NCI-H2227 treated with DMSO at 0.1 percent for 48 hours (cell line): ENCODE measurements at regions not wholly inside any gene's neighbourhood (a gene's known extent, or its start where the extent isn't known, plus 50 kb on each side); places are given as distances from the start of the nearest gene placed in this dataset.
"Not testable (repeated sequence)": the region's sequence is repeated elsewhere in the genome, so short reads cannot be mapped to it uniquely, and the experiment has no call there.

Experiments used
- DNase-seq: peaks from one replicate; lab custom pipeline; 2025; lab: John Stamatoyannopoulos, UW

- DNase-seq = no peak
Measured at GRCh38 chr5:89208392-89208791, 325.4 kb upstream of the MEF2C start.

GRCh38 chr5:89204756-89205155, 321.8 kb upstream of the MEF2C start:
- DNase-seq = no peak

GRCh38 chr5:89203611-89204010, 320.6 kb upstream of the MEF2C start:
- DNase-seq = no peak

- no peak for DNase-seq
Measured at GRCh38 chr5:89200899-89201298, 317.9 kb upstream of the MEF2C start.

GRCh38 chr5:89199306-89199705, 316.3 kb upstream of the MEF2C start:
- no peak for DNase-seq

GRCh38 chr5:89191374-89191773, 308.4 kb upstream of the MEF2C start:
- DNase-seq = no peak

GRCh38 chr5:89190515-89191265, 307.7 kb upstream of the MEF2C start:
- no peak for DNase-seq

GRCh38 chr5:89187883-89188465, 305.0 kb upstream of the MEF2C start:
- no peak for DNase-seq

GRCh38 chr5:89187268-89187667, 304.3 kb upstream of the MEF2C start:
- no peak for DNase-seq

GRCh38 chr5:89181546-89181945, 298.6 kb upstream of the MEF2C start:
- no peak for DNase-seq

- DNase-seq = no peak
Measured at GRCh38 chr5:89179731-89180130, 296.7 kb upstream of the MEF2C start.

GRCh38 chr5:89178541-89178940, 295.6 kb upstream of the MEF2C start:
- DNase-seq = no peak

GRCh38 chr5:89173528-89173927, 290.5 kb upstream of the MEF2C start:
- DNase-seq = no peak

GRCh38 chr5:89168766-89169165, 285.8 kb upstream of the MEF2C start:
- no peak for DNase-seq

GRCh38 chr5:89164703-89165102, 281.7 kb upstream of the MEF2C start:
- DNase-seq = not testable (repeated sequence)

- DNase-seq = no peak
Measured at GRCh38 chr5:89156226-89156625, 273.2 kb upstream of the MEF2C start.

GRCh38 chr5:89147031-89147430, 264.0 kb upstream of the MEF2C start:
- no peak for DNase-seq

- DNase-seq = no peak
Measured at GRCh38 chr5:89137148-89137547, 254.2 kb upstream of the MEF2C start.

GRCh38 chr5:89133975-89134374, 251.0 kb upstream of the MEF2C start:
- no peak for DNase-seq

GRCh38 chr5:89133129-89133528, 250.1 kb upstream of the MEF2C start:
- no peak for DNase-seq

GRCh38 chr5:89130851-89131250, 247.9 kb upstream of the MEF2C start:
- no peak for DNase-seq

GRCh38 chr5:89129941-89130340, 247.0 kb upstream of the MEF2C start:
- no peak for DNase-seq

- DNase-seq = no peak
Measured at GRCh38 chr5:89128906-89129625, 246.1 kb upstream of the MEF2C start.
